DMS153 (cell line): ENCODE measurements at regions not wholly inside any gene's neighbourhood (a gene's known extent, or its start where the extent isn't known, plus 50 kb on each side); places are given as distances from the start of the nearest gene placed in this dataset.
A peak's percentile ranks its signal among the peaks of the same experiment; 100 is the strongest.
"Not testable (repeated sequence)": the region's sequence is repeated elsewhere in the genome, so short reads cannot be mapped to it uniquely, and the experiment has no call there.

Source experiments
- DNase-seq: peaks from one replicate; lab custom pipeline; 2025; lab: John Stamatoyannopoulos, UW

DNA sequence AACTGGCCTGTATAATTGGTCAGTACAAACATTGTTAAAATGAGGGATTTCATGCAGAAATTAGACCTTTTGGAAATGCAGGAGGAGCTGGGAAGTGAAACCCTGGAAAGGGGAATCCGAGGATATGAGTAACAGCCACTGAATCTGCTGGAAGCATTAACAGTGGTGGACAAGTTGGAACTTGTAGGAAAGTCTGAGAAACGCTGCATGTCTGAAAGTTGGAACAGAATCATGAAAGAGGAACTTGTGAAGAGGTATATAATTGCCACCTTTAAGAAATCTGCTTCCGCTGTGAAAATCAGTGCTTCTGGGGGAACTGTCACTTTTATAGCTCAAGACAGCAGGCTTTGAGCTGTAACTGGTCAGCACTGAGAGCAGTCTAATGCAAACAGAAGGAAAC is 716.5 kb upstream of the PRR20A start:
- DNase-seq: no peak

DNA sequence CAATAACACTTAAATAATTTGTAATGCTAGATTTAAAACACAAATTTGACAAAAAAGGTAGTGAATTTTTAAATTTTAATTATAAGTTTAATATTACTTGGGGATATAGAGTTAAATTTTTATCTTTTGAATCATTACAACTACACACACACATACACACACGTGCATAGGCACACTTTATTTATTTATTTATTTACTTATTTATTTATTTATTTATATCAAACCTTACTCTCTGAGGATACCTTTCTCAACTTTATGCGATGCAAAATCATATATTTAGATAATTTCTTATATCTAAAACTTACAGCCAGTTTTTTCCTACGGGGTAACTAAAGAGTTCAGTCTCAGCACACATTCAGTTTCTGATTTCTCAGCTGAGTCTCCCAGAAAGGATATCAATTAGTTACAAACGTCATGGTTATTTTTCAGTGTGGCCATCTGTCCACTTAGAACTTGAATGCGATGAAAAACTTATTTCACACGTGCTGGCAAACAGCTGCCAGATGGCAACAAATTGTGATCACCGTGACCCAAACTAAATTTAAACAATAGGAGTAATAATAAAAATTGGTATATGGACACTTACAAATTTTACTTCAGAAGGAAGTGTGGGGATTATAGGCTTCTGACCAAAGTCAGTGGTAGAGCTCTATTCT is 683.1 kb upstream of the PRR20A start:
- DNase-seq: no peak

DNA sequence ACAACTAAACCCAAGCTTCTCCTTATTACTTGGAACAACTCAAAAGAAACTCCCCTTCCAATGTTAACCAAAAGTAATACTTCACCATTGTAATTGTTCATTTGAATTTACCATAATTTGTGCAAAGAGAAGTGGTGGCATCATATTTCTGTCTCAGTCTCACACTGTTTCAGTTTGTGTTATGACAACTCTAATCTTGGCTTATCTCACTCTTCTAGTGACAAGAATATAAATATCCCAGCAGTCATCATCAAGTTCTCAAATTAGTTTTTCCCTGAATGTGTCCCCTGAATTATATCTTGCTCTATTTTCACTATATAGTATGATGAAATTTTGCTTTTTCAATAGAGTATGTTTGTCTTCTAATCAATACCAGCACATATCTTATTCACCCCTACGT is 681.4 kb upstream of the PRR20A start:
- DNase-seq: no peak

DNA sequence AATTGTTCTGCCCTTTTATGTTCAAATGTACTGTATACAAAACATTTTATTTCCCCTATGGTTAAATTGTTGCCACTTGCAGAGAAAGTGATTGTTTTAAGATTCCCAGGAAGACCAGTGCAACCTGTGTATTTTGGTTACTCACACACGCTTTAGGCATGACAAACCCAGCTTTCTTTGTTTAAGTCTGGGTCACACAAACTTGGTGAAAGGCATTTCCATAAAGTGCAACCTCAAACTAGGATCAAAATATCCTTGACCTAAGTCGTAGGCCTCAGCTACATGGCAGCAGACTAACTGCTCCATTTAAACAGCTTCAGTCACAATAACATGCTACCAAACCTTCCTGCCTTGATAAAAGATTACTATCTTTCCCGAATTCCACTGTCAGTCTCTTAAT is 639.0 kb upstream of the PRR20A start:
- no peak for DNase-seq

DNA sequence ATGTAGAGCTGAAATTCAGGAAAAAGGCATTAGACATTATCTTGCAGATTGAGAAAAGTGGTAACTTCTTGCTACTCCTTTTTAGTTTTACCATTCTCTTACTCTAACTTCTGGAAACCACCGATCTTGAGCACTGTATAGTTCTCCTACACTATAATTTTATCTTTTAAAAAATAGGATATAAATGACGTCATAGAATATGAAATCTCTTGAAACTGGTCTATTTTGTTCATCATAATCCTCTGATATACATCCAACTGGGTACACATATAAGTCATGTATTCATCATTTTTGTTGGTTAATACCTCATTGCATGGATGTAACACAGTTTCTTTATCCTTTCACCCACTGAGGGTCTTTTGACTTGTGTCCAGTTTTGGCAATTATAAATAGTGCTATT is 629.9 kb upstream of the PRR20A start:
- DNase-seq: no peak

DNA sequence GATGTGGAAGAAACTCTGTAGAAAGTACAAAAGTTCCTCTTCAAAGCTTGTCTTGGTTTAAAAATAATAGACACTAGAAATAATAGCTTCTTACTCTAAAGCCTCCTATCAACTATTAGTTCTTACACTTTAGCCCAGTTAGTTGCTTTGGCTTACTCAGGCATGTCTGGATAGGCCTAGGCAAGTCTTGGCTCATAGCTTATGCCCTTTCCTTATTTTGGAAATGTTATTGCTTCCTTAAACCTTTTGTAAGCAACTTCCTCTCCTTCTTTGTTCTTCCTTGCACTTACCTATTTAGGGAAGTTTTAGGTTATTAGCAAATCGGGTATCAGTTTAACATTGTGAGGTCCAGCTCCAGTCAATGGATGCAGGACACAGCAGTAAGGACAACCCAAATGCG is 628.4 kb upstream of the PRR20A start:
- DNase-seq: not testable (repeated sequence)

DNA sequence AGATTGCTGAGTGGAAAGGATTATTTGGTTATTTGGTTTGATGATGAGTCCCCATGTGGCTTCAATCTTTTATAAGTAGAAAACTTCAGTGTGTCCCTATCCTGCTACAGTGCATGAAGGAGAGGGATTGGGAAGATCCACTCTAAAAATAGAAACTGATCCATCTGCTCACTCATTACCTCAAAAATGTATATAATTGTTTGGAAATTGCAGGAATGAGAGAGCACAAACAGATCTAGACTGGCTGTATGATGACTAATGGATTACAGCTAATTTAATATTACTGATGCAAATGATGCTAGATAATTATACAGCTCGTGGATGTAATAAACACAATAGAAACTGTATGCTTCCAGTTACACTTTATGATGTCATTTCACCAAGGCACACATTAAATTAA is 625.3 kb upstream of the PRR20A start:
- no peak for DNase-seq

DNA sequence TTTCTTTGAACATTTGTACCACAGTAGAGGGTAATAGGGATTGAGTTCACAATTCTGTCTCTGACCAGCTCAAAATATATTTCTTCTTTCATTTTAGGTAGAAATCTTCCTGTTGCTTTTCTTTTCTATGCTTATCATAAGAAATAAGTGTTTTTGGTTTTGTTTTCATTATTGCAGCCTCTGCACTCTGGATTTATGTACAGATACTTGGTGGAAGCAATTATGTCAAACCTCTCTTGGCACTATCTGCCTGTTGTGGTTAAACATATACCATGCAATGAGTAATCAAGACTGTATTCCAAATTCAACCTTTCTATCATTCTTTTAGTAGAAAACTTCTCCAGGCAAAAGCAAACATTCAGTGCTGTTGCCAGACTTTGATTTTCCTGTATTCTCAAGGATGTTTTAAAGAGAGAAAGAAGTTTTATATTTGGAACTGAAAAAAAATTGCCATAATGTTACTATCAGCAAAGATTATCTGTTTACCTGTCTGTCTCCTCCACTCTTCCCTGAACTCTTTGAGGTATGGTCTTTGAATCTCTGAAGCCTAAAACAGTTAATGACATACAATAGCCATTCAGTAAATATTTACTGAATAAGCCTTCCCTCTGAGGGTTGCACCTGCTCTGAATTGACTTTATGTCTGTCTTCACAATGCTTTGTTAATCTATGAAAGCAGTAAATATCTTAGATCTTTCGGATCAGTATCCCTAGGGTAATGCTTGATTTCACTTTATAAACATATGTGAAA is 612.5 kb upstream of the PRR20A start:
- DNase-seq: peak; percentile 94

DNA sequence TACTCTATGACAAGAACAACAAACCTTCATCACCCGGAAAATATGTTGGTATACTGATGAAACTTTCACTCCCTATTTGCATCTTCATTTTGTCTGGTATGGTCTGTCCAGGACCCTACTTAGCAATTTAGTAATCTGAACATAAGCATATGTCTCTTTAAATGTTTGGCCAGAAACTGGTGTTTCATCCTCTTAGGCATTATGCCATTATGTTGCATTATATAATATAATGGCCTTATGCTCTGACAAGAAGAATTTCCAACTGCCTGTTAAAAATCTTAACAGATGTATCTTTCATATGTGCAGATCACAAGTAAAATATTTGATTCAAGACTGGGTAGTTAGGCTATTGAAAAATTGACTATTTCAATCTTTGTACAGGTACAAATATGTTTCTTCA is 610.6 kb upstream of the PRR20A start:
- no peak for DNase-seq

DNA sequence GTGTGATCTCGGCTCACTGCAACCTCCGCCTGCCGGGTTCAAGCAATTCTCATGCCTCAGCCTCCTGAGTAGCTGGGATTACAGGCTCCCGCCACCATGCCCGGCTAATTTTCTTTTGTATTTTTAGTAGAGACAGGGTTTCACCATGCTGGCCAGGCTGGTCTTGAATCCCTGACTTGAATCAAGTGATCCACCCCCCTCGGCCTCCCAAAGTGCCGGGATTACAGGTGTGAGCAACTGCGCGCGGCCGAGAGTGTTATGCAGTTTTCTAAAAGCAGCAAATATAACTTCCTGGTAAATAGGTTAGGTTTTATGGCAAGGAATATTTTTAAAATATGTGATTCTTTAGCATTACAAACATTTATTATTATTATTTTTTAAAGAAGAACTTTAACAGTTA is 592.8 kb upstream of the PRR20A start:
- DNase-seq: not testable (repeated sequence)

DNA sequence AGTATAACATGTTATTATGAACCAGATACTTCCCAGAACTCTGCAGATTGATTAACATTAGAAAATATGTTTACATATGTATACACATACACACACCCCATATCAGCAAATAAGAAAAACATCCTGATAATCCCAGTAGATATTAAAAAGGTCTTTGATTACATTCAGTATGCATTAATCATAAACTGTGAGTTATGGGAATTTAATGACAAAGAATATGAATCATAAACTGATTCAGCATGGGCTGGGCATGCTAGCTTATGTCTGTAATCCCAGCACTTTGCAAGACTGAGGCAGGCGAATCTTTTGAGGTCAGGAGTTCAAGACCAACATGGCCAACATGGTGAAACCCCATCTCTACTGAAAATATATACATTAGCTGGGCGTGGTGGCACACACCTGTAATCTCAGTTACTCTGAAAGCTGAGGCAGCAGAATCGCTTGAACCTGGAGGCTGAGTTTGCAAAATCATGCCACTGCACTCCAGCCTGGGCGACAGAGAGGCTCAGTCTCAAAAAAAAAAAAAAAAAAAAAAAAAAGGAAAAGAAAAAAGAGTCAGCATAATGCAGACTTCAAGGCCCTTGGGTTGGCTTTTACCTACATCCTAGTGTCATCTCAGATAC is 581.9 kb upstream of the PRR20A start:
- no peak for DNase-seq

DNA sequence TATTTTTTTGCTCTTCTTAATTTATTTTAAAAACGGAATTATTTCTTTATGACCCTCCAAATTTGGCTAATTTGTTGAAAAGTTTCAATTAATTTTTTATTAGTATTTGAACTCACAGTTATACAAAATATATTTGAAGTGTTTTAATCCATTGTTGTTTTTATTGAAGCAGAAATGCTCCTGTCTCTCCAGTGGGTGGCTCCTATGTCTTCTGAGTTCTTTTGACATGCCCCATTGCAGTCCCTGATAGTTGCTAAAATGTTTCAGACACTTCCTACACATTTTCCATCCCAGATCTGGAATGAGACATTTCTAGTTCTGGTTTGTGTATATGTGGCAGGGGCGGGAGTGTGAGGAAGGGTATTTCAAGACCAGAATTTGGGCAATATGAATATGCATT is 579.4 kb upstream of the PRR20A start:
- no peak for DNase-seq

DNA sequence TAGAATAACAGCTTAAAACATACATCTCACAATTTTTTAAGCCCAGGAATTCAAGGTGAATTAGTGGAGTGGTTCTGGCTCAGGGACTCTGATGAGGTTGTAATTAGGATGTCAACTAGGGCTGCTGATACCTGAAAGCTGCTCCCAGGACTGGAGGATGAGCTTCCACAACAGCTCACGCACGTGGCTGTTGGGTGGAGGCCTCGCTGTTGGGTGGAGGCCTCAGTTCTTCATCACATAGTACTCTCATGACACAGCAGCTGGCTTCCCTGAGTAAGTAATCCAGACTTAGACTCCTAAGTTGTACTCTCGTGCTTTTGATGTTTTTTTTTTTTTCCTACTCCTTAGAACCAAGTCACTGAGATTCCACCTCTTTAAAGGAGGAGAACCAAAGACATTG is 577.1 kb upstream of the PRR20A start:
- no peak for DNase-seq

DNA sequence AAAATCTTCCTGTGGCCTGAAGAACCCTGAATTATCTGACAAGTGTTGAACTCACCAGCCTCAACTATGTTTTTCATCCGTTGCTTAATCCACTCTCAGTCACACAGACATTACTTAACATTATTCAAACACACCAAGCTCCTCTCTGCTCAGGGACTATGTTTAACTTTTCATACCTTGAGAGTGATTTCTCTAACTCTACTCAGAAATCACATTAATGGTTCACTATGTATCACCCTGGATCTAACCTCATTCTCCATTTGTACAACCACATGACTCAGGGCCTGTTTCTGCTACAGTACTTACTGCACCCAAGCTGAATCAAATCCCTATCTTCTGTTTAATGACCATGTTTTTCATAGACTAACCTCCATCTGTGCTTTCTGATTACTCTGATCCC is 553.7 kb upstream of the PRR20A start:
- no peak for DNase-seq

DNA sequence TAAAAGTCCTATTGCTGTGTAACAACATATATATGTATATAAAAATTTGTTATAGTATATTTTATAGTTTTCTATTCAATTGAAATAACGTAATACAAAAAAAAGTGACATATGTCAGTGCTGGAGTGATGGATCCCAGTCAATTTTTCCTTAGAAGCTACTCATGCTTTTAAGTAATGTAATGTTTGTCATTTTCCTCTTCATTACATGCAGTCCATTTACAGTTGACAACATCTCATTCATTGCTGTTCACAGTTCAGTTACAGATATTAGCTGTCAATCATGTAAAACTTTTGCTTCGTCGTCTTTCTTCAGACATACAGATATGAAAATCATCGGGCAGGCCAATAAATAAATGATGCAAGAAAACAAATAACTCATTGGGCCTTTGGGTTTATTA is 525.1 kb upstream of the PRR20A start:
- DNase-seq: peak; percentile 57

DNA sequence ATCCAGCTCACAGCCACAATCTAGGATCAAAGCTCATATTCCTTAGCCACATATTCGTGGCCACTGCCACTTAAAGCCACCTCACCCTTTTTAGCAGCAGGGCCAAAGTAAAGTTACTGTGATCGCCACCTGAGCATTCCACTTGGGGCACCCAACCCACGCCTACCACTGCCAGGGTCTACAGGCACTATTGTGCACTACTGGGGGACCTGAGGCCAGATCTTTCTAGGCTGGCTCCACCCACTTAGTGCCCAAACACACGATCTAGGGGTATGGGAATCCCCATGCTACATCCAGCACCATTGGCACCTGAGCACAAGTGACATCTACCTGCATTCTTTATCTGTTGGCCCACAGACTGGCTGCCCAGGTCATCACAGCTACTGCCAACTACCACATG is 517.9 kb upstream of the PRR20A start:
- no peak for DNase-seq

DNA sequence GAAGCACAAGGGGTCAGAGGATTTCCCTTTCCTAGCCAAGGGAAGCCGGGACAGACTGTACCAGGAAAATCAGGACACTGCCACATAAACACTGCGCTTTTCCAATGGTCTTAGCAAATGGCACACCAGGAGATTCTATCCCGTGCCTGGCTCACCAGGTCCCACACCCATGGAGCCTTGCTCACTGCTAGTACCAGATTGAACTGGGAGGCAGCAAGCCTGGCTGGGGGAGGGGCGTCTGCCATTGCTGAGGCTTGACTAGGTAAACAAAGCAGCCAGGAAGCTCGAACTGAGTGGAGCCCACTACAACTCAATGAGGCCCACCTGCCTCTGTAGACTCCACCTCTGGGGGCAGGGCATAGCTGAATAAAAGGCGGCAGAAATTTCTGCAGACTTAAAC is 511.8 kb upstream of the PRR20A start:
- DNase-seq: not testable (repeated sequence)

DNA sequence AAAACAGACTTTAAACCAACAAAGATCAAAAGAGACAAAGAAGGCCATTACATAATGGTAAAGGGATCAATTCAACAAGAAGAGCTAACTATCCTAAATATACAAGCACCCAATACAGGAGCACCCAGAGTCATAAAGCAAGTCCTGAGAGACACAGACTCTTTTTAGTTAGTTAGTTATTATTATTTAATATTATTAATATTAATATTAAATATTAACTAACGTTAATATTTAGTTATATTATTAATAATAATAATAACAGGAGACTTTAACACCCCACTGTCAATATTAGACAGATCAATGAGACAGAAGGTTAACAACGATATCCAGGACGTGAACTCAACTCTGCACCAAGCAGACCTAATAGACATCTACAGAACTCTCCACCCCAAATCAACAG is 509.7 kb upstream of the PRR20A start:
- DNase-seq: not testable (repeated sequence)

DNA sequence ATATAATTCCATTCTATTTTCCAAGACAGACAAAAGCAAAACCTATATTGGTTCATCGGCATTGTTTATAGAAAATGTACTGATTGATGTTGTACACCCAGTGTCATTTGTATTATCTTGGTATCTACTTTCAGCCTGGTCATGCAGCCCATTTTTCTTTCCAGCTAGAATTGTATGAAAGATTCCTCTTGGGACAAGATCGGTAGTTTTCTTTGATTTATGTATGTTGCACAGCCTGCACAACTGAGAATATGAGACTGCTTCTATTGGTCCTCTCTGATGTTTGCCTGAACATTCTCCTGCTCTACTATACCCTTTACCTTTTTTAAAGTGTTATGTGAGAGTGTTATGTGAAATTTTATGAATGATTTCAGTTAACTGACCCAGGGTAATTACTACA is 487.7 kb upstream of the PRR20A start:
- DNase-seq: no peak

DNA sequence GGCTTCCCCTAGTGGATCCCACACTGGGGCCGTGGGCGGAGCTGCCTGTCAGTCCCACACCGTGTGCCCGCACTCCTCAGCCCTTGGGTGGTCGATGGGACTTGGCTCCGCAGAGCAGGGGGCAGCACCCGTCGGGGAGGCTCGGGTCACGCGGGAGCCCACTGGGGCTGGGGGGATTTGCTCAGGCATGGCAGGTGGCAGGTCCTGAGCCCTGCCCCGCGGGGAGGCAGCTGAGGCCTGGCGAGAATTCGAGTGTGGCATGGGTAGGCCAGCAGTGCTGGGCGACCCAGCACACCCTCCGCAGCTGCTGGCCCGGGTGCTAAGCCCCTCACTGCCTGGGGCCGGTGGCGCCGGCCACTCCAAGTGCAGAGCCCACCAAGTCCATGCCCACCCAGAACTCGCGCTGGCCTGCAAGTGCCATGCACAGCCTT is 481.7 kb upstream of the PRR20A start:
- no peak for DNase-seq

DNA sequence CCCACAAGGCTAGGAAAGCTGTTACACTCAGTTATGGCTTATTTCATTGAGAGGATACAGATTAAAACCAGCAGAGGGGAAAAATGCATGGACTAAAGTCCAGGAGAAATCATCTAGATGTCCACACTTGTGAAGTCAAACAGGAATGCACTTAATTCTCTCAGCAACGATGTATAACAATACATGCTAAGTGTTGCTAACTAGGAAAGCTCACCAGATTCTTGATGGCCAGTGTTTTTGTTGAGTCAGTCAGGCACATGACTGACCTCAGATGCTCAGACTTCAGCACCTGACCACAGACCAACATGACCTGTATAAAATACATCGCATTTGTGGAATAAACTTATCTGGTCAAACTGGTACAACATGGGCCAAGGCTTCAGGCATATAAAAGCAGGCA is 470.2 kb upstream of the PRR20A start:
- DNase-seq: no peak

DNA sequence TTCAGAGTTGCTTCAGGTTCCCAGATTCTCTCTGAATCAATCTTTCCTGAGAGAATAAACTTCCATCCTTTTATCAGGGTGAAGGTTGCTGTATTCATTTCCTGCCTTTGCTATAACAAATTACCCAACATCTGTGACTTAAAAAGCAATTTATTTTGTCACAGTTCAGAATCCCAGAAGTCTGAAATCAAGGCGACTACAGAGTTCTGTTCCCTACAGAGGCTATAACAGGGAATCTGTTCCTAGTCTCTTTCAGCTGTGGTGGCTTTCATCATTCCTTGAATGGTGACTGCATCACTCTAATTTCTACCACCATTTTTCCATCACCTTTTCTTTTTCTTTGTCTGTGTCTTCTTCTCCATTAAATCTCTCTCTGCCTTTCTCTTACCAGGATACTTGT is 459.3 kb upstream of the PRR20A start:
- no peak for DNase-seq

DNA sequence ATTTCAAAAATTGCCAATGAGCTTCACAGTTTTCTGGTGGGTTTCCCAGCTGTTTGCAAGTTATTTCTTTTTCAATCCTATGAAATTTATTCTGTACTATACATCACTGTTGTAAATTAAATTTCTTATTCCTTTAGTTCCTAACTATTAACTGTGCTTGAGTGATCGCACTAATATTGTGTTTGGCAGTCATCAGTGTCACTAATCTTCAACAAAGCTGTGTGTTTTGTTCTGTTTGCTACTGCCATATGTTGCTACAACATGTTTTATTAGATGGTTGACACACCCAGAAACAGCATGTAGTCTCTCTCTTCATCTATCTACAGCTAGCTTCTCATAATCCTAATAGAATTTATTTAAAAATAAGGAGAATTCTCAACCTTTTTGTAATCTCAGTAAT is 453.6 kb upstream of the PRR20A start:
- peak; percentile 63 for DNase-seq

DNA sequence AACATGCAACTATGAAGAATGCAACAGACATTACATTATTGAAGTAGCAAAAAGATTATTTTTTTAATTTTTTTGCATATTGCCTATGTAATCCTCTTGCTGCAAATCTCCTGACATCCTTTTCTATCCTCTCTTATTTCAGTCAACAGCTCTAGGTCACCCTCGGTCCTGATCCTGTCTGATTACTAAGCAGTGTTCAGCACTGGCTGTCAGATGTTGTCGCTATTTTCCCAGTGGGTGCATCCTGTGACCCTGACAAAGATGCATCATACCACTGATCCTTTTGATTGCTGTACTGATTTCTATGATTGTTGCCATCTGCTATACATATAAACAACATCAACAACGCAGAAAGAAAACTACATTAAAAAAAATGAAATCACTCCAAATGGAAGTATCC is 443.7 kb upstream of the PRR20A start:
- no peak for DNase-seq
